Retina (tissue), 1 donor: ENCODE measurements at regions not wholly inside any gene's neighbourhood (a gene's known extent, or its start where the extent isn't known, plus 50 kb on each side); places are given as distances from the start of the nearest gene placed in this dataset.
A peak's percentile ranks its signal among the peaks of the same experiment; 100 is the strongest.

Experiments used
- DNase-seq: peaks from one replicate; pipeline ENCODE4 v3.0.0-alpha.2; 2016

DNA sequence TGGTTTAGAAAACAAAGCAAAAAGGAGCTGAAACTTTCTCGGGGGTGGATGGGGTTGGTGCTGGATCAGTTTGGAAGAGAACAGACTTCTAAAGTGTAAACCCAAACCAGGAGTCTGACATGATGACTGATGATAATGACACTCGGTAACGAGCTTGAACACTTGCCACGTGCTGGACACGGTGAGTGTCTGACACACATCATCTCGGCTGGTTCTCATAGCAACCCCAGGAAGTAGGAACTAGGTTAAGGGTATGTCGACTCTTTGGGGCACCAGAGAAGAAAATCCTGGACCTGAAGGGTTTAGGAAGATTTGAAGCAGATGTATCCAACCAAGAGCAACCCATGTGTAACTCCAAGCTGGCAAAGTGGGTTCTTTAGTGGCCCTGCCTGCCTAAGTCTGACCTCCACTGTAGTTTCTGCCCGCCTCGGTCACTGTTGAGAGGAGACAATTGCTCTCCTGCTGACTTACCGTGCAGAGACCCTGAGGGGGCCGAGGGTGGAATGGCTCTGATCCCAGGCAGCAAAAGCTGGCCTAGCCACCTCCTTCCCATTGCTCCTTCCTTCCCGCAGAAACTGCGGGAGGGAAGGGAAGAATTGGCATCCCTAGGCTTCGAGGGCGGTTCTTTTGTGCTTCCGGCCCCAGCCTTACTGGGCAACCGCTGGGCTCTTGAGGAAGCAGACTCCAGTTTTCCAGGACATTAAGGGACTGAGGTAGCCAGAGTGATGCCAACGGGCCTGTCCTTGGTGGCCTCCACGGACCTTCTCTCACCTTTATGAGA, 156.0 kb downstream of the TOMM20 start:
- no peak for DNase-seq

DNA sequence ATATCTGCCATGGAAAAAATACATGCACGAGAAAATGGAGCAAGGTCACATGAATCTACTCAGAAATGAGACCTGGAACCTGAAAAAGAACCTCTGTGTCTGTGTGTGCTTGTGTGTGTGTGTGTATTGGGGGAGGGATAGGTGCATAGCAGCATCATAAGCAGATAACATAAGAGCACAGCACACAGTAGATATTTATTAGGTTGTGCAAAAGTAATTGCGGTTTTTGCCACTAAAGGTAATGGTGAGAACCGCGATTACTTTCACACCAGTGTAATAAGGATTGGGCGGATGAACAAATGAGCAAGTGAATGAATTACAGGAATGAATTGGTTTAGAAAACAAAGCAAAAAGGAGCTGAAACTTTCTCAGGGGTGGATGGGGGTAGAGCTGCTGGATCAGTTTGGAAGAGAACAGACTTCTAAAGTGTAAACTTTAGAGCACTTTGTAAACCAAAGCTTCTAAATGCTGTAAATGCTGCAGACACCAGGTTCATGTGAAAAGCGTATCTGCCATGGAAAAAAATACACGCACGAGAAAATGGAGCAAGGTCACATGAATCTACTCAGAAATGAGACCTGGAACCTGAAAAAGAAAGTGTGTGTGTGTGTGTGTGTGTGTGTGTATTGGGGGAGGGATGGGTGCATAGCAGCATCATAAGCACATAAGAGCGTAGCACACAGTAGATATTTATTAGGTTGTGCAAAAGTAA, 156.9 kb downstream of the TOMM20 start:
- DNase-seq, result no peak

DNA sequence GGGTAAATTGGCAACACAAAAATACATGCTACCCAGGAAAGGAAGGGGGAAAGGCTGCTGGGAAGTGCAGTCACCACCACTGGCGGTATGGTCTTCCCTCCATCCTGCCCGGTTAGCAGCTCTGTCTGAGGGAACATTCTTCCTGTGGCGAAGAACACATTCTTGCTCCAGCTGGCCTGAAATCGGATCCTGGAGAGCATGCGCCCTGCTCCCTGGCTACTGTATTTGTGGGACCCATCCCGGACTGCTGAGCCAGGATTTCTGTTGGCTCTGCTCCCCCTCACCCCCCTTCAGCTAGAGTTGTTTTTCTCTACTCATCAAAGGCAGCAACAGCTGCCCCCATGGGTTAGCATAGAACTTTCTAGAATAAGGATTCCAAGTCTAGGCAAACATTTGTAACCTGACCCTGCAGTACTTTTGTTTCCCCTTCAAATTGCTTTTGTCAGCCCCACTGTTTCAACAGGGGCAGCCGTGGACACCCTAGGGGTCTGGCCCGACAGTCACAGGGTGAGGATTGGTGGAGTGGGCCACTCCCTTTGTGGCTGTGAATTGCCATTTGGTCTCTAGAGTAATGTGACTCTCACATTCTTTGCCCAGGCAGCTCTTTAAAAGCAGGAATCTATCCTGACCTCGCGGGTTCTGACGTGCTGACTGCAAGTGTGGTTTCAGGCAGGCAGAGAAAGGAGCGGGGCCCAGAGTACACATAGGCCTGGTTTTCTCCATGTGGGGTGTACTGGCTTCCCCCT, 157.7 kb downstream of the TOMM20 start:
- DNase-seq, result no peak

GRCh38 chr1:234970401-234970730, 158.3 kb downstream of the TOMM20 start:
- DNase-seq, result no peak

GRCh38 chr1:234969581-234970400, 158.8 kb downstream of the TOMM20 start:
- peak; percentile 81 for DNase-seq

- no peak for DNase-seq
Observed at GRCh38 chr1:234969011-234969441, 159.6 kb downstream of the TOMM20 start.

DNA sequence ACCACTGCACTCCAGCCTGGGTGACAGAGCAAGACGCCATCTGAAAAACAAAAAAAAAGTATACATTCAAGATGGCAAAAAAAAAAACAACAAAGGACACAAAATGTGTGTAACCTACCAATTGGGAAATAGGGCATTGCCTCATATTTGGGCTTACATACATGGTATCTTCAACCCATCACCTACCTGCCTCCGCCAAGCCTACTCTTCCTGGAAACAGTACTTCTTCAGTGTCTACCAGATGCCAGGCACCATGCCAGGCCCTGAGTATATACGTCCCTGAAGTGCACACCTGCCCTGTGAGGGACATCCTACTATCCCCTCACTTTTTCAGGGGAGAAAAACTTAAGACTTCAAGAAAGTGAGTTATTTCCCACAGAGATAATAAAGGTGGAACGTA, 160.2 kb downstream of the TOMM20 start:
- DNase-seq, result no peak

GRCh38 chr1:234967121-234967520, 161.5 kb downstream of the TOMM20 start:
- no peak for DNase-seq

- DNase-seq, result no peak
Observed at GRCh38 chr1:234965111-234965510, 163.5 kb downstream of the TOMM20 start.

- DNase-seq, result no peak
Observed at GRCh38 chr1:234963904-234964702, 164.5 kb downstream of the TOMM20 start.

- no peak for DNase-seq
Observed at GRCh38 chr1:234963180-234963903, 165.3 kb downstream of the TOMM20 start.

- no peak for DNase-seq
Observed at GRCh38 chr1:234962340-234962989, 166.2 kb downstream of the TOMM20 start.

DNA sequence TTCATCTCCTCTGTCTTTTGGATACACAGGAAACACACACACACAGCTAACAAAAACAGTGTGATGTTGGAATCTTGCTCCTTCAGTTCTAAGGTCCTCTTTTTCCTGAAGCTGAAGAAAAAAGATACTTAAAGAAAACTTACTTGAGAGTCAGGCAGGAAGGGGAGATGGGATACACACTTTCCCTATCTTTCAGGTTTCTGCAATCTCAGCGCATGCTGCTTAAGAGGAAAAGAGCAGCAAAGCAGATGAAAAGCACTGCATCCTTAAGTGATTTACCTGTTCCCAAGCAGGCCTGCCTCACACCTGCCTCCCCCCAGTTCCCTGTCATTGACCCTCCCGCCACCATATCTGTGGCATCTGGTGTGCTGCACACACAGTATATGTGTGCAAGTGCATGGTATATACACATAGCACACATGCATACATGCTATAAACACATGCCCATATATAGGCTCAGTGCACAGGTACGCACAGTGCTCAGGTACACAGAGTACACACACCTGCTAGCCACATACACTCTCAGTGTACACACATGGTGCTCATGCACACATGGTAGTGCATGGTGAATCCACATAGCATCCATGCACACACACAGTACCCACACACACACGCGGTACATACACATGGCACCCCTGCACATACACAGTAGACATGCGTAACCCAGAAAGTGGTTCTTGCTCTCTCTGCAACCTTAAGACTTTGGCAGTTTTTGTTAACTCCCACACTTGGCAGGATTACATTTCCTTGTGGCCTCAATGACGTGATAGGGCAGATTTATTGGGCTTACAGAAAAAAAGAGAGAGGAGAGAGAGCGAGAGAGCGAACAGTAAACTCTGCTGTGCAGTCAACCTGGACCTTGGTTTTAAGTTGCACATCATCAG, 166.9 kb downstream of the TOMM20 start:
- no peak for DNase-seq

GRCh38 chr1:234960722-234961455, 167.7 kb downstream of the TOMM20 start:
- DNase-seq, result no peak

- DNase-seq, result no peak
Observed at GRCh38 chr1:234958706-234959657, 169.7 kb downstream of the TOMM20 start.

DNA sequence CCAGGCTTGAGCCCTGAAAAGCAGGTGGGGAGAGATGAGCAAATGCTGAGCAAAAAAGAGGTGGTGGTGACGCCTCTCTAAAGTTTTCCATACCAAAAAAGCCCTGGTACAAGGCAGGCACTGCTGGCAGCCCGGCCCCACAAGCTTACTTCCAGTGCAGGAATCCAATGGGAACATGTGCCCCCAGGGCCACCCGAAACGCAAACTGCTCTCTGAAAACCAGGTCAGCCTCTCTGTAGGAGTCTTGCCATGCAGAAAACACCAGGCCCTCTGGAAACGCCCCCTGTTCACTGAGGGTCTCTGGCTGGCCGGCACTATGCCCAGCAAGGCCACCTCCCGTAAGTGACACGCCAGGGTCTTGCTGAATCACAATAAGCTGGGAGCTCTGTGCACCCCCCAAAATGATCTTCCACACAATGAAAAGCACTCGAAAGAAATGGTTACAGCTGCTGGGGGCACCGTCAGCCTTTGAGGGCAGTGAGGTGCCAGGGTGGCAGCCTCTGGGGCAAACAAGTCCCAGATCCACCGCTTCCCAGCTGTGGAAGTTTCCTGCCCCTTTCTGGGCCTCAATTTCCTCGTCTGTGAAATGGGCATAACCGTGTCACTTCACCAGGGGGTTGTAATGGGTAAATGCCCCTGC, 170.5 kb downstream of the TOMM20 start:
- no peak for DNase-seq
